IMR-90 (cell line): ENCODE measurements at regions not wholly inside any gene's neighbourhood (a gene's known extent, or its start where the extent isn't known, plus 50 kb on each side); places are given as distances from the start of the nearest gene placed in this dataset.

Experiments used
- ATAC-seq: fragments of 200-7000 bp; cut with Tn5 transposase; 2 replicates; pipeline ENCODE4 v1.9.1; 2020; ENCODE audit warnings: low read depth, mild to moderate bottlenecking, moderate library complexity
- BruUV-seq: library from RNA; stranded (reverse); fragments of 400-500 nt; replicated peaks from 2 replicates; lab custom pipeline; 2021; lab: Mats Ljungman, UMichigan
- CTCF ChIA-PET: fragments of 300-600 bp; formaldehyde crosslinking; extraction: SDS; loops from one replicate; lab custom pipeline; 2021; ENCODE audit warnings: antibody characterized with exemption; lab: Yijun Ruan, JAX
- POLR2A ChIA-PET: fragments of 300-600 bp; sonication (Branson Sonifier 250); formaldehyde crosslinking; loops from one replicate; lab custom pipeline; 2022; ENCODE audit warnings: antibody characterized with exemption; ENCODE audit not compliant: unreplicated experiment; lab: Charles Lee
- DNase-seq: peaks from one replicate; pipeline ENCODE4 v3.0.0; 2013
- H2AFZ ChIP-seq: replicated peaks from 2 replicates; pipeline ENCODE3; 2013; ENCODE audit warnings: low read length, mild to moderate bottlenecking; ENCODE audit not compliant: poor library complexity
- H2AK5ac ChIP-seq: 2 replicates; pipeline ENCODE4 v1.6.1; 2013; ENCODE audit warnings: low read depth, low read length, inconsistent platforms
- H2AK9ac ChIP-seq: replicated peaks from 2 replicates; pipeline ENCODE3; 2013; ENCODE audit warnings: mild to moderate bottlenecking, low read depth, low read length, moderate library complexity; ENCODE audit not compliant: poor library complexity
- H2BK120ac ChIP-seq: 2 replicates; pipeline ENCODE4 v1.6.1; 2013; ENCODE audit warnings: low read depth, low read length, inconsistent platforms
- H2BK15ac ChIP-seq: 3 replicates; pipeline ENCODE4 v1.6.1; 2013; ENCODE audit warnings: low read depth, low read length, inconsistent platforms
- H2BK20ac ChIP-seq: 2 replicates; pipeline ENCODE4 v1.6.1; 2013; ENCODE audit warnings: low read depth, mild to moderate bottlenecking, inconsistent platforms, low read length, moderate library complexity
- H2BK5ac ChIP-seq: 2 replicates; pipeline ENCODE4 v1.6.1; 2013; ENCODE audit warnings: mild to moderate bottlenecking, low read depth, low read length, inconsistent platforms; ENCODE audit not compliant: poor library complexity, severe bottlenecking
- H3K14ac ChIP-seq: replicated peaks from 2 replicates; pipeline ENCODE4 v1.6.1; 2013; ENCODE audit warnings: low read depth, low read length, inconsistent platforms
- H3K18ac ChIP-seq: 2 replicates; pipeline ENCODE4 v1.6.1; 2013; ENCODE audit warnings: low read depth, low read length, control low read depth
- H3K23ac ChIP-seq: 2 replicates; pipeline ENCODE4 v1.6.1; 2013; ENCODE audit warnings: low read depth, low read length, inconsistent platforms
- H3K27ac ChIP-seq: 2 replicates; pipeline ENCODE4 v1.5.1; 2013; ENCODE audit warnings: mild to moderate bottlenecking, control low read depth, low read length; ENCODE audit not compliant: insufficient read depth
- H3K27me3 ChIP-seq: 2 replicates; pipeline ENCODE4 v1.6.1; 2013; ENCODE audit warnings: low read length; ENCODE audit not compliant: control insufficient read depth, insufficient read depth
- H3K36me3 ChIP-seq: 2 replicates; pipeline ENCODE4 v1.6.1; 2013; ENCODE audit warnings: low read length, mixed read lengths; ENCODE audit not compliant: control insufficient read depth, insufficient read depth
- H3K4ac ChIP-seq: 2 replicates; pipeline ENCODE4 v1.6.1; 2013; ENCODE audit warnings: low read depth, low read length, inconsistent platforms
- H3K4me1 ChIP-seq: 2 replicates; pipeline ENCODE4 v1.6.1; 2013; ENCODE audit warnings: low read length, mixed read lengths; ENCODE audit not compliant: control insufficient read depth, insufficient read depth
- H3K4me2 ChIP-seq: 2 replicates; pipeline ENCODE4 v1.6.1; 2013; ENCODE audit warnings: low read depth, mild to moderate bottlenecking, control low read depth, low read length, moderate library complexity
- H3K4me3 ChIP-seq: 2 replicates; pipeline ENCODE4 v1.5.1; 2013; ENCODE audit warnings: low read depth, mild to moderate bottlenecking, control low read depth, low read length, moderate library complexity; ENCODE audit not compliant: insufficient read depth
- H3K56ac ChIP-seq: 2 replicates; pipeline ENCODE4 v1.6.1; 2013; ENCODE audit warnings: low read length, inconsistent platforms; ENCODE audit not compliant: insufficient read depth; ENCODE audit errors: extremely low read depth
- H3K79me1 ChIP-seq, 2 experiments: 2 replicates each; pipeline ENCODE4 v1.6.1; 2013; ENCODE audit warnings: low read length in 2 of 2, inconsistent platforms in 1 of 2, low read depth in 1 of 2
- H3K9ac ChIP-seq: 2 replicates; pipeline ENCODE4 v1.6.1; 2013; ENCODE audit warnings: low read depth, low read length, control low read depth
- H3K9me1 ChIP-seq: 2 replicates; pipeline ENCODE4 v1.6.1; 2013; ENCODE audit warnings: low read length, inconsistent platforms; ENCODE audit not compliant: insufficient read depth
- H3K9me3 ChIP-seq: 2 replicates; pipeline ENCODE4 v1.6.1; 2013; ENCODE audit warnings: low read length; ENCODE audit not compliant: control insufficient read depth, insufficient read depth
- H4K20me1 ChIP-seq: 2 replicates; pipeline ENCODE4 v1.6.1; 2013; ENCODE audit warnings: low read length, inconsistent platforms; ENCODE audit not compliant: insufficient read depth
- H4K5ac ChIP-seq: 2 replicates; pipeline ENCODE4 v1.6.1; 2013; ENCODE audit warnings: mild to moderate bottlenecking, low read depth, low read length, control low read depth
- H4K8ac ChIP-seq, 2 experiments: 2 replicates each; pipeline ENCODE4 v1.6.1; 2013; ENCODE audit warnings: low read depth in 2 of 2, low read length in 2 of 2, control low read depth in 1 of 2, inconsistent platforms in 1 of 2
- H4K91ac ChIP-seq: 2 replicates; pipeline ENCODE4 v1.6.1; 2013; ENCODE audit warnings: low read depth, low read length, inconsistent platforms; ENCODE audit not compliant: insufficient read depth
- BHLHE40 ChIP-seq: fragments of 150-350 bp; IDR thresholded peaks from 2 replicates; pipeline ENCODE4 v1.6.1; 2016; ENCODE audit warnings: mild to moderate bottlenecking, low read depth, low read length
- CEBPB ChIP-seq: IDR thresholded peaks from 2 replicates; pipeline ENCODE4 v1.6.1; 2012; ENCODE audit warnings: low read depth, low read length, improper control_type of control experiment
- CHD1 ChIP-seq: IDR thresholded peaks from 2 replicates; pipeline ENCODE4 v1.6.1; 2012; ENCODE audit warnings: low read depth, low read length, improper control_type of control experiment
- FOS ChIP-seq: fragments of 150-350 bp; IDR thresholded peaks from 2 replicates; pipeline ENCODE4 v1.6.1; 2016; ENCODE audit warnings: low read depth, low read length
- MAFK ChIP-seq: IDR thresholded peaks from 2 replicates; pipeline ENCODE4 v1.6.1; 2012; ENCODE audit warnings: low read depth, low read length, improper control_type of control experiment
- MAZ ChIP-seq: IDR thresholded peaks from 2 replicates; pipeline ENCODE4 v1.6.1; 2012; ENCODE audit warnings: low read depth, mild to moderate bottlenecking, low read length, improper control_type of control experiment, moderate library complexity, borderline replicate concordance
- NFE2L2 ChIP-seq: fragments of 150-350 bp; IDR thresholded peaks from 2 replicates; pipeline ENCODE4 v1.6.1; 2016; ENCODE audit warnings: low read depth, mild to moderate bottlenecking, low read length
- RAD21 ChIP-seq: IDR thresholded peaks from 2 replicates; pipeline ENCODE4 v1.6.1; 2012; ENCODE audit warnings: low read length, improper control_type of control experiment
- RCOR1 ChIP-seq: IDR thresholded peaks from 2 replicates; pipeline ENCODE4 v1.6.1; 2012; ENCODE audit warnings: mild to moderate bottlenecking, low read length, improper control_type of control experiment; ENCODE audit not compliant: insufficient replicate concordance
- RFX5 ChIP-seq: IDR thresholded peaks from 2 replicates; pipeline ENCODE4 v1.8.0; 2012; ENCODE audit warnings: low read depth, mild to moderate bottlenecking, low read length, moderate library complexity
- SMC3 ChIP-seq: fragments of 150-350 bp; IDR thresholded peaks from 2 replicates; pipeline ENCODE4 v1.6.1; 2016; ENCODE audit warnings: low read depth, mild to moderate bottlenecking, antibody characterized with exemption, low read length, moderate library complexity
- WGBS, 2 experiments: methylation state at CpG; one replicate each; pipeline versions ENCODE4 v1.1.5 to v1.1.7; 2013; ENCODE audit warnings: missing lambda C conversion rate in 2 of 2; ENCODE audit not compliant: insufficient read length in 1 of 2; ENCODE audit errors: extremely low coverage in 2 of 2; 5-methylcytosine and 5-hydroxymethylcytosine counted together
- dilution Hi-C: fragments of 300-500 bp; cut with HindIII; formaldehyde crosslinking; loops from one replicate; pipeline ENCODE4 v1.14.3; 2018; ENCODE audit warnings: low sequenced_read_pairs; ENCODE audit not compliant: unreplicated experiment
- in situ Hi-C: fragments of 300-500 bp; cut with MboI; formaldehyde crosslinking; loops from 3 replicates; pipeline ENCODE4 v1.14.3; 2019; ENCODE audit warnings: low sequenced_read_pairs, inconsistent platforms, mixed read lengths
- intact Hi-C: fragments of 100-400 bp; cut with micrococcal nuclease; formaldehyde crosslinking; loops from 2 replicates; pipeline ENCODE4 v1.10.0; 2022
- TF ChIP-seq, protein P1 (sequence below): fragments of 150-350 bp; IDR thresholded peaks from 2 replicates; pipeline ENCODE4 v1.6.1; 2016; ENCODE audit warnings: low read depth, mild to moderate bottlenecking, low read length, moderate library complexity, borderline replicate concordance
- TF ChIP-seq, protein P2 (sequence below): conservative IDR thresholded peaks from 2 replicates; pipeline ENCODE4 v1.5.1; 2012; ENCODE audit warnings: mild to moderate bottlenecking, low read depth, low read length, improper control_type of control experiment

- no peak overlapping the region for H2BK5ac ChIP-seq
- no peak overlapping the region for H2AK9ac ChIP-seq
- no peak for ATAC-seq
- TF ChIP-seq FOS (no peak), MAFK (no peak), CHD1 (no peak), RAD21 (no peak), CEBPB (no peak), BHLHE40 (no peak), RFX5 (no peak), SMC3 (no peak), NFE2L2 (no peak), RCOR1 (no peak), MAZ (no peak)
- TF ChIP-seq, protein P1, sequence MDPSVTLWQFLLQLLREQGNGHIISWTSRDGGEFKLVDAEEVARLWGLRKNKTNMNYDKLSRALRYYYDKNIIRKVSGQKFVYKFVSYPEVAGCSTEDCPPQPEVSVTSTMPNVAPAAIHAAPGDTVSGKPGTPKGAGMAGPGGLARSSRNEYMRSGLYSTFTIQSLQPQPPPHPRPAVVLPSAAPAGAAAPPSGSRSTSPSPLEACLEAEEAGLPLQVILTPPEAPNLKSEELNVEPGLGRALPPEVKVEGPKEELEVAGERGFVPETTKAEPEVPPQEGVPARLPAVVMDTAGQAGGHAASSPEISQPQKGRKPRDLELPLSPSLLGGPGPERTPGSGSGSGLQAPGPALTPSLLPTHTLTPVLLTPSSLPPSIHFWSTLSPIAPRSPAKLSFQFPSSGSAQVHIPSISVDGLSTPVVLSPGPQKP = no peak
- TF ChIP-seq, protein P2, sequence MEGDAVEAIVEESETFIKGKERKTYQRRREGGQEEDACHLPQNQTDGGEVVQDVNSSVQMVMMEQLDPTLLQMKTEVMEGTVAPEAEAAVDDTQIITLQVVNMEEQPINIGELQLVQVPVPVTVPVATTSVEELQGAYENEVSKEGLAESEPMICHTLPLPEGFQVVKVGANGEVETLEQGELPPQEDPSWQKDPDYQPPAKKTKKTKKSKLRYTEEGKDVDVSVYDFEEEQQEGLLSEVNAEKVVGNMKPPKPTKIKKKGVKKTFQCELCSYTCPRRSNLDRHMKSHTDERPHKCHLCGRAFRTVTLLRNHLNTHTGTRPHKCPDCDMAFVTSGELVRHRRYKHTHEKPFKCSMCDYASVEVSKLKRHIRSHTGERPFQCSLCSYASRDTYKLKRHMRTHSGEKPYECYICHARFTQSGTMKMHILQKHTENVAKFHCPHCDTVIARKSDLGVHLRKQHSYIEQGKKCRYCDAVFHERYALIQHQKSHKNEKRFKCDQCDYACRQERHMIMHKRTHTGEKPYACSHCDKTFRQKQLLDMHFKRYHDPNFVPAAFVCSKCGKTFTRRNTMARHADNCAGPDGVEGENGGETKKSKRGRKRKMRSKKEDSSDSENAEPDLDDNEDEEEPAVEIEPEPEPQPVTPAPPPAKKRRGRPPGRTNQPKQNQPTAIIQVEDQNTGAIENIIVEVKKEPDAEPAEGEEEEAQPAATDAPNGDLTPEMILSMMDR = no peak
- no peak overlapping the region for H3K4me3 ChIP-seq
- CTCF ChIA-PET = no interaction called here
- dilution Hi-C loops = no loop called here
- BruUV-seq = no TSS peak
- H3K79me1 ChIP-seq = no peaks in the 10 kb centered on the region
- no peak overlapping the region for H3K23ac ChIP-seq
- H3K27me3 ChIP-seq = no peaks in the 10 kb centered on the region
- no peak overlapping the region for H3K27ac ChIP-seq
- H2BK120ac ChIP-seq = no peak overlapping the region
- H4K8ac ChIP-seq = no peak overlapping the region
- H4K91ac ChIP-seq = no peak overlapping the region
- no peak overlapping the region for H2BK15ac ChIP-seq
- in situ Hi-C loops = no loop called here
- POLR2A ChIA-PET = no interaction called here
- no peak overlapping the region for H2AFZ ChIP-seq
- DNase-seq = no peak
- no peaks in the 10 kb centered on the region for H3K36me3 ChIP-seq
- H2BK20ac ChIP-seq = no peak overlapping the region
- no peak overlapping the region for H3K4me2 ChIP-seq
- no CpG with 5 or more reads among the region's 2 CpGs for WGBS, 2 experiments
- no peak overlapping the region for H3K18ac ChIP-seq
- no peaks in the 10 kb centered on the region for H4K20me1 ChIP-seq
- no peaks in the 10 kb centered on the region for H3K9me1 ChIP-seq
- no peak overlapping the region for H3K4ac ChIP-seq
- no peaks in the 10 kb centered on the region for H3K9me3 ChIP-seq
- no peak overlapping the region for H2AK5ac ChIP-seq
- H3K9ac ChIP-seq = no peak overlapping the region
- H4K5ac ChIP-seq = no peak overlapping the region
- no peak overlapping the region for H3K56ac ChIP-seq
- intact Hi-C loops = no loop called here
- H3K4me1 ChIP-seq = no peaks in the 10 kb centered on the region
- no peak overlapping the region for H3K14ac ChIP-seq
Measured at GRCh38 chr3:63207066-63207590, 71.0 kb upstream of the SYNPR start.
